ENCODE measurements at regions not wholly inside any gene's neighbourhood (a gene's known extent, or its start where the extent isn't known, plus 50 kb on each side); places are given as distances from the start of the nearest gene placed in this dataset.

- TF ChIP-seq CTCF (IDR thresholded peaks at IDR 0.05) (no peak), EP300 (IDR thresholded peaks at IDR 0.05) (no peak), POLR2A (IDR thresholded peaks at IDR 0.05) (no peak)
Observed at GRCh38 chr17:22265807-22266206, 573.5 kb downstream of the KCNJ18 start.
